ENCODE measurements at regions not wholly inside any gene's neighbourhood (a gene's known extent, or its start where the extent isn't known, plus 50 kb on each side); places are given as distances from the start of the nearest gene placed in this dataset.

DNA sequence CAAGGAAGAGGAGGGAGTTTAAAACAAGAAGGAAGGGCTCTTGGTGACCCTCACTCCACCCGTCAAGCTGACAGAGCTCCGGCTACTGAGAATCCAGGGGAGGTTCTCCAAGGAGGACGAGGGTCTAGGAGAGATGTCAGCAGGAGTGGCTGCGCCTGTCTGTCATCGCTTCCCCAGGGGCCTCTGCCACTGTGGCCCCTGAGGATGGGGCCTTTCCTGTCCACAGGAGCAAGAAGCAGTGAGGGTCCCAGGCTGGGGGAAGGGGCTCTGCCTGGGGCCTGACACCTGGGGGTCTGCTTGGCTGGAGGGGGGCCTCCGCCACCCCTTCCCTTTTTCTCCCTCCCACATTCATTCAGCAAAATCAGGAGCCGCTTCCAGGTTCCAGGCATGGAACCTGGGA, 66.5 kb upstream of the TNRC6C start:
- DNase-seq (ENCODE audit: extremely low read depth, low read depth), result no peak
- TF ChIP-seq, protein P1, sequence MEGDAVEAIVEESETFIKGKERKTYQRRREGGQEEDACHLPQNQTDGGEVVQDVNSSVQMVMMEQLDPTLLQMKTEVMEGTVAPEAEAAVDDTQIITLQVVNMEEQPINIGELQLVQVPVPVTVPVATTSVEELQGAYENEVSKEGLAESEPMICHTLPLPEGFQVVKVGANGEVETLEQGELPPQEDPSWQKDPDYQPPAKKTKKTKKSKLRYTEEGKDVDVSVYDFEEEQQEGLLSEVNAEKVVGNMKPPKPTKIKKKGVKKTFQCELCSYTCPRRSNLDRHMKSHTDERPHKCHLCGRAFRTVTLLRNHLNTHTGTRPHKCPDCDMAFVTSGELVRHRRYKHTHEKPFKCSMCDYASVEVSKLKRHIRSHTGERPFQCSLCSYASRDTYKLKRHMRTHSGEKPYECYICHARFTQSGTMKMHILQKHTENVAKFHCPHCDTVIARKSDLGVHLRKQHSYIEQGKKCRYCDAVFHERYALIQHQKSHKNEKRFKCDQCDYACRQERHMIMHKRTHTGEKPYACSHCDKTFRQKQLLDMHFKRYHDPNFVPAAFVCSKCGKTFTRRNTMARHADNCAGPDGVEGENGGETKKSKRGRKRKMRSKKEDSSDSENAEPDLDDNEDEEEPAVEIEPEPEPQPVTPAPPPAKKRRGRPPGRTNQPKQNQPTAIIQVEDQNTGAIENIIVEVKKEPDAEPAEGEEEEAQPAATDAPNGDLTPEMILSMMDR (IDR thresholded peaks at IDR 0.05; ENCODE audit: low read depth, low read length), result no peak

DNA sequence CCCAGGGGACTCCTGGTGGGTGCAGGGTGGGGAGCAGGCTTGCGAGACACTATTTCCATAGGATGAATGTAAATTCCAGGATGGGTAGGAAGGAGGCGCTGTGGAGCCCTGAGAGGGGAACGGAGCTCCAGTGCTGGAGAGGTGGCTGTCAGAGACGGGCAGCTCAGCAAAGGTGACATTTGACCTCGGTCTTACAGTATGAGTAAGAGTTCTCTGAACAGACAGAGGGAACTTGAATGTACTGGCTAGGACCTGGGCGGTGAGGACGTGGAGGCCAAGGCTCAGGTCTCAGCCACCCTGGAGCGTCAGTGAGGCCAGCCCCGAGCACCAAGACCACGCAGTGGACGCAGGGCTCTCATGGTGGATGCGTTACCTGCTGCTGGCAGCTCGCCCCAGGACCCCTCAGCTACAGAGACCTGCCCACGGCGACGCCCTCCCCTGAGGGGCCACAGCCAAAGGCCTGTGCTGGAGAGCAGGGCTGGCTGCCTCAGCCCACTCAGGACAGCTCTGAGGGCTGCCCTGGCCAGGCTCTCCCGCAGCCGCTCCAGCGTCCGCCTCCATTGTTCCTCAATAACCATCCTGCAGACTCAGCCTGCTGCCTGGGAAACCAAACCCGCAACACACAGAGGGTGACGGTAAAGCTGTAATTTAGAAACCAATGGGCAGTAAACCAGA, 65.9 kb upstream of the TNRC6C start:
- TF ChIP-seq, protein P1 (IDR thresholded peaks at IDR 0.05; ENCODE audit: low read depth, low read length), result no peak; the same call in 1 of the 2 replicates

DNA sequence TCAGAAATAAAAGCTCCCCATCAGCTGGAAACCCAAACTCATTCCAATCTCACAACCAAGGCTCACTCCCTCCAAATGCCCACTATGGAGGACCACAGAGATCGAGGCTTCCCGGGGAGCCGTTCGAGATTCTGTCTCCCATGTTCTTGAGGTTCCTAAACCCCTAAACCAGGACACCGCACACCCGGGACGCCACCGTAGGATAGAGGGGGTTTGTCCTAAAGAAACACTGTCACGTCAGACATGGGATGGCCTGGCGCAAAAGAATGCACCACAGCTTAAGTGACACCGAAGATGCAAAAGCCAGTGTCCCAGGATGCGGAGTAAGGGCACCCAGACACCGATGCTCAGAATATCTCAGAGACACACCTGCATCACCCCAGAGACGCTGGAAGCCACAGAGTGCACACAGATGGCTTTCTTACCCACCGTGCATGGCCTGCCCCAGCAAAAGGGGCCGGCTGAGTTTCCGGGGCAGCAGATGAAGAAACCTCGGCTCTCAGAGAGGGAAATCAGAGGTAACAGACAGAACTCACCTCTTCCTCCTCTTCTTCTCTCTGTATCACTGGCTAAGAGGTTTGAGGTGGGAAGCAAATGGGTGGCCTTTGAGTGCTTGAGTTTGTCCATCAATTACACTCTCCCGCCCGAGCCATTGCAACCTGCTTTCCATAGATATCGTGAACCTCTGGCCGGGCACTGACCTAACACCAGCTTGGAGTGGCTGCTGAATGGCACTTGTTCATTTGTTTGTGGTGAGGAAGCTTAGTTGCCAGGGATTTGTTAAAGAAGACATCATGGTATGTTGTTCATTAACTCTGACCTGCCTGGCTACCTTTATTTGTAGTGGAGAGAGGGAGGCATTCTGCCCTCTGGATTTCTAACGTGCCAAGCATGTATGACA, 65.1 kb upstream of the TNRC6C start:
- TF ChIP-seq, protein P1 (IDR thresholded peaks at IDR 0.05; ENCODE audit: low read depth, low read length), result no peak

More for the DNA sequence above, 65.9 kb upstream of the TNRC6C start:
- DNase-seq (ENCODE audit: extremely low read depth, low read depth), result no peak

DNA sequence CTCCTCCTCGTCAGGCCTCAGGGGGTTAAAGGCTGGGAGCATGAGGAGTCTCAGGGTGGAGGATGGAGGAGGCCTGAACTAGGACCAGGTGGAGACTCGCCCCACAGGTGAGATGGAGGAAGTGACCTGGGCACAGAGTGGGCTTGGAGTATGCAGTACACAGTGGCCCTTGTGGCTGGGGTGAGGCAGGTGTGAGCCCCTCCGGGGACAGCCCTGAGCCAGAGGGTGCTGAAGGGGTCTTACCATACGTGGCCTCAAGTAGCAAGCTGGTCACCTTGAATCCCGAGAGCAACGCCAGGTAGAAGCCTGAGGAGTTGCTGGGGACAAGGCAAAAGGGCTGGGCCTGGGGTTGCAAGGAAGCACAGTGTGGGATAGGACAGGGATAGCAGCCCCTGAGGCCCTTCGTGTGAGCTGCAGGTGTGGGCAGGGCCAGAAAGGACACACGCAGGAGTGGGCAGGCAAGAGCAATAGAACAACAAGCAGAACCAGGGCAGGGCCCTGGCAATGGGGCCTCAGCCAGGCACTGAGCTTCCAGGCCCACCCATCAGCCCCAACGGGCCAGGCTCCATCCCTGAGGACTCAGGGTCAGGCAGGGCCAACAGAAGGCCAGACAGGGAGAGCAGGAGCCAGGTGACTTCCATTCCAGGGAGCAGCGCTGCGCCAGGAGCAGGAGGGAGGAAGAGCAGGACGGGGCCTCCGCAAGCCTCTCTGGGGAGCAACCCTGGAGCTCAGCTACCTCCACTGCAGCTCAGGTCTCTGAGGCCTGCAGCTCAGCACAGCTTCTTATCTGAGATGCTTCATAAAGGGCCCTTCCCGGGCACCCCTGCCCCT, 64.2 kb upstream of the TNRC6C start:
- DNase-seq (ENCODE audit: extremely low read depth, low read depth), result no peak
- TF ChIP-seq, protein P1 (IDR thresholded peaks at IDR 0.05; ENCODE audit: low read depth, low read length), result no peak

More for the DNA sequence above, 65.1 kb upstream of the TNRC6C start:
- DNase-seq (ENCODE audit: extremely low read depth, low read depth), result no peak

DNA sequence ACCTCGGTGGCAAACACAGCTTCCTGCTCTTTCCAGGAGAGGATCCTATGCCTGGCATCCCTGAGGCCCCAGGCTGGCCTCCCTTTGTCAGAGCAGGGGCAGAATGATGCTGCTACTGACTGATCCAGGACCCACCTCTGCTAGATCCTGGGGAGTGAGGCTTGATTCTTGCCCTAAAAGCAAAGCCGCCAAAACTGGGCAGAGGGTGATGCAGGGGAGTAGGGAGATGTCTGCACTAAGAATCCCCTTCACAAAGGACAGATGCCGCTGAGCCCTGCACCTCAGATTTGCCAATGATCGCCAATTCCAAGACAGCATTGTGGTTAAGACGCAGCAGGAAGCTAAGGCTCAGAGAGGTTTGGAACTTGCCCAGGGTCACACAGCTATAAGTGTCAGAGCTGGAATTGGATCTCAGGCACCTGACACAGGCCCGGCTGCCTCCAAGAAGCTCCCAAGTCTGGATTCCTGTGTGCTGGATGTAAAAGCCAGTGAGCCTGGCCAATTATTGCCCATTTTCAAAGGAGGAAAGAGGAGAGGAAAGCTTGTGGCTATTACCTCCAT, 60.7 kb upstream of the TNRC6C start:
- DNase-seq (ENCODE audit: extremely low read depth, low read depth), result no peak
- TF ChIP-seq, protein P1 (IDR thresholded peaks at IDR 0.05; ENCODE audit: low read depth, low read length), result no peak

DNA sequence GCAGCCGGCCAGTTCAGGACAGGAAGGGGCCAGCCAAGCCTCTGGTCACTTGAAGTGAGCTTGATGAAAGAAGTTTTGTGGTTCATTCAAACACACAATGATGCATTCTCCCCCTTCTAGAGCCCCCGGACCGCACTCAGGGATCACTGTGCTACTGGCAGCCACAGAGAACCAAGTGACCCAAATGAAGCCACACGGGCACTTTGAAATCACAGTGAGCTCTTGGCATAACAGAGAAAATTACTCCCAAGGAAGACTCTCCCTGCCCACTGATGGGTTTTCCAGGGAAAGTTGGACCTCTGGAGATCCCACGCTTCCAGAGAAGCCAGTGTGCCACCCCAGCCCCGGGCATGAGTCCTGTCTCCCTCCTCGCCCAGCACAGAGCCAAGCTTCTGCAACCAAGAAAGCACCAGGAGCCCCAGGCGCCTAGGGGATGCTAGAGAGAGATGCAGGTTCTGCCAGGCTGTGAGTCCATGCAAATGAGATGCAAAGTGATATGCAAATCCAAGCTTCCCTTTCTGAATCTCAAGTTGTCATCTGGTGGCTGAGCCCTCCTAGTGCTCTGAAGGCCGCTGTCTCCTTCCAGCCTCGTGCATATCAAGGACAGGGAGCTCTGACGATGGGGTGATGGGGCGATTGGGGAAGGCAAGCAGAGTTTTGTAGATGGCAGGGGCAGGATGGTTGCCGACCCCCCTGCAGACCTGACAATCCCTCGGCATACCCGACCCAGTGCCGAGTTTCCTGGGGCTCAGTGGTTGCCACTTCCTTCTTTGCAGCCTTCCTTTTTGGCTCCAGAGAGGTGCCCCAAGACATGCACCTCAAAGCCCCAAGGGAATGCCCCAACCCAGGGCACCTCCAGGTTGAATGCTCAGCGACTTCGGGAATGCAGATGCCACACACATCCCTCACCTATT, 59.7 kb upstream of the TNRC6C start:
- TF ChIP-seq, protein P1 (IDR thresholded peaks at IDR 0.05; ENCODE audit: low read depth, low read length), result no peak

More for the DNA sequence above, 59.7 kb upstream of the TNRC6C start:
- DNase-seq (ENCODE audit: extremely low read depth, low read depth), result no peak

All from AG09319 (cell line).